Loucy (cell line): ENCODE measurements at regions not wholly inside any gene's neighbourhood (a gene's known extent, or its start where the extent isn't known, plus 50 kb on each side); places are given as distances from the start of the nearest gene placed in this dataset.

Experiments
- EZH2phosphoT487 ChIP-seq: fragments of 200-600 bp; IDR thresholded peaks from 2 replicates; pipeline ENCODE4 v1.6.1; 2018; ENCODE audit warnings: antibody characterized with exemption, mild to moderate bottlenecking, moderate library complexity, borderline replicate concordance
- TF ChIP-seq, protein P1 (sequence below): fragments of 200-600 bp; sonication (generic); conservative IDR thresholded peaks from 2 replicates; pipeline ENCODE4 v1.5.1; 2014; ENCODE audit warnings: mild to moderate bottlenecking, antibody characterized with exemption, low read length

GRCh38 chr3:10620833-10621082 is 115.4 kb upstream of the ATP2B2 start:
- TF ChIP-seq, protein P1, sequence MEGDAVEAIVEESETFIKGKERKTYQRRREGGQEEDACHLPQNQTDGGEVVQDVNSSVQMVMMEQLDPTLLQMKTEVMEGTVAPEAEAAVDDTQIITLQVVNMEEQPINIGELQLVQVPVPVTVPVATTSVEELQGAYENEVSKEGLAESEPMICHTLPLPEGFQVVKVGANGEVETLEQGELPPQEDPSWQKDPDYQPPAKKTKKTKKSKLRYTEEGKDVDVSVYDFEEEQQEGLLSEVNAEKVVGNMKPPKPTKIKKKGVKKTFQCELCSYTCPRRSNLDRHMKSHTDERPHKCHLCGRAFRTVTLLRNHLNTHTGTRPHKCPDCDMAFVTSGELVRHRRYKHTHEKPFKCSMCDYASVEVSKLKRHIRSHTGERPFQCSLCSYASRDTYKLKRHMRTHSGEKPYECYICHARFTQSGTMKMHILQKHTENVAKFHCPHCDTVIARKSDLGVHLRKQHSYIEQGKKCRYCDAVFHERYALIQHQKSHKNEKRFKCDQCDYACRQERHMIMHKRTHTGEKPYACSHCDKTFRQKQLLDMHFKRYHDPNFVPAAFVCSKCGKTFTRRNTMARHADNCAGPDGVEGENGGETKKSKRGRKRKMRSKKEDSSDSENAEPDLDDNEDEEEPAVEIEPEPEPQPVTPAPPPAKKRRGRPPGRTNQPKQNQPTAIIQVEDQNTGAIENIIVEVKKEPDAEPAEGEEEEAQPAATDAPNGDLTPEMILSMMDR = no peak
- TF ChIP-seq EZH2phosphoT487 = no peak
